ENCODE measurements at regions not wholly inside any gene's neighbourhood (a gene's known extent, or its start where the extent isn't known, plus 50 kb on each side); places are given as distances from the start of the nearest gene placed in this dataset.

DNA sequence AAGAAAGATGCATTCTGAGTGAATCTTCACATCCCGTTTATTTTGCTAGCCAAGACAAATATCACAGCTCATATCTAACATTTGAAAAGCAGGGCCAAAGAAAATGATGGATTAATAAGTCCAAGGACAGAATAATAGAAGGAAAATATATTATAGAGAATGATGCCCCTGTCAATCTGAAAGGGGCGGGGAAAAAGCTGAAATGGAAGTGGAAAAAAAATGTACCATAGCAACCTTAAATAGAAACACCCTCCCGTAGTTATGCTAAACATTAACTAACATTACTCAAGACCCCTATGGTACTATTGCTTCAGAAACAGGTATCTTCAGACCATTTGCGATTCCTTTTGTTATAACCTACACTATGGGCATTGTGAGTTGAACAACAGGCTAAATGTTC, 67.7 kb upstream of the SMARCA2 start:
- DNase-seq (ENCODE audit: low spot score) = no peak
- H3K27ac Mint-ChIP-seq = no peak overlapping the region
- intact Hi-C loops (cut with micrococcal nuclease) = no loop called here
- no peak overlapping the region for H3K4me3 Mint-ChIP-seq
- no peaks in the 10 kb centered on the region for H3K9me3 Mint-ChIP-seq
- H3K4me1 Mint-ChIP-seq (ENCODE audit: low read depth) = no peaks in the 10 kb centered on the region
- peaks cover 2% of the 10 kb centered on the region for H3K27me3 Mint-ChIP-seq (ENCODE audit: insufficient read depth)
- no peaks in the 10 kb centered on the region for H3K36me3 Mint-ChIP-seq (ENCODE audit: low read depth)

DNA sequence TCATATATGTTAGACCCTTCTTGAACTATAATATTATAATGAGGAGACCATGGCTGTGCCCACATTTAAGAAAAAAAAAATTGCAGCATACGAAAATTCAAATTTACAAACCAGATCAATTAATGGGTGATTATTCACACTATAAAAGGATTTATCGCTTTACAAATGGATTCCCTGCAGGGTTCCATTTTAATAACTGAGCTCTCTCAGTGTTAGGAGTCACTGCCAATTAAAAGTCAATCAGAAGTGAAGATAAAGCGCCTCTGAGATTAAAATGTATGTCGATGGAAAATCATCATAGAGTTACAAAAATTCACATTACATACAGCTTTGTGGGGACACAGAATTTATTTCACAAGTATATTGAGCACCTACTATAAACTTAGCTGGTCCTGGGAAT, 66.6 kb upstream of the SMARCA2 start:
- DNase-seq (ENCODE audit: low spot score) = no peak
- H3K27ac Mint-ChIP-seq = no peak overlapping the region
- intact Hi-C loops (cut with micrococcal nuclease) = no loop called here
- no peak overlapping the region for H3K4me3 Mint-ChIP-seq
- H3K4me1 Mint-ChIP-seq (ENCODE audit: low read depth) = no peaks in the 10 kb centered on the region
- no peaks in the 10 kb centered on the region for H3K36me3 Mint-ChIP-seq (ENCODE audit: low read depth)
- H3K9me3 Mint-ChIP-seq = no peaks in the 10 kb centered on the region
- H3K27me3 Mint-ChIP-seq (ENCODE audit: insufficient read depth) = peaks cover 9% of the 10 kb centered on the region

DNA sequence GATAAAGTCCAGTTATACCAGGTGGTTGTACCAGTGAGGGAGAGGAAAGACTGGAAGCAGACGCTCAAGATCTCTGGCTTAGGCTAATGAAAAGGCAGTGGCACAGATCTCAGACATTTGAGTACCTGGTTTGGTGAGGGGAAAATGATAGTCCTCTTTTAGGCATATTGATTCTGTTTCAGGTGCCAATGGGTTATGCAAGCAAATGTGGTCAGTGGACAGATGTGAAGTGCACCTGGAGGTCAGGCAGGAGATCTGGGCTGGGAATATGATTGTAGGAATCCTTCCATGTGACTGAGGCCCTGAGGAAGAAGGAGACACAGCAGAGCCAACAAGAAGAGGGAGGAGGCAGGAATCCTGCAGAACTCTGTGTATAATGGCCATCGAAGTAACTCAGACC, 63.7 kb upstream of the SMARCA2 start:
- peaks cover 18% of the 10 kb centered on the region for H3K27me3 Mint-ChIP-seq (ENCODE audit: insufficient read depth)
- H3K4me3 Mint-ChIP-seq = no peak overlapping the region
- intact Hi-C loops (cut with micrococcal nuclease) = no loop called here
- no peak for DNase-seq (ENCODE audit: low spot score)
- no peaks in the 10 kb centered on the region for H3K36me3 Mint-ChIP-seq (ENCODE audit: low read depth)
- no peaks in the 10 kb centered on the region for H3K4me1 Mint-ChIP-seq (ENCODE audit: low read depth)
- H3K27ac Mint-ChIP-seq = no peak overlapping the region
- no peaks in the 10 kb centered on the region for H3K9me3 Mint-ChIP-seq

DNA sequence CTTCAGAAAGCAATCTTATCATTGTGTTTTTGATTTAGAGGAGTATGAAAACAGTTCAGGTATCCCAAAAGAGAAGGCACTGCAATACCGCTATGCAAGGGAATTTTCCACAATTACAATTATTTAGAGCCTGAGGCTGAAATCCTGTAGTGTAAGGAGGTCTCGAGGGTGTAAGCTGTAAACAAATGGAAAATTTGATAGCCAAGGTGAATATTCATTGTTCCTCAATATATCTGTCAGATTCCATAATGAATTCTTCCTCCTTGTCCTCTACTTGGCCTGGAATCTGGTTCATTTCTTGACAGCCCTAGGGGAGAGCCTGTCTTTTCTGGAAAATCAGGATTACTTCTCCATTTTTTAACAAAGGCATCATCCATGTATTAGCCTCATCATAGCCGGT, 63.1 kb upstream of the SMARCA2 start:
- peaks cover 18% of the 10 kb centered on the region for H3K27me3 Mint-ChIP-seq (ENCODE audit: insufficient read depth)
- H3K9me3 Mint-ChIP-seq = no peaks in the 10 kb centered on the region
- no peak for DNase-seq (ENCODE audit: low spot score)
- intact Hi-C loops (cut with micrococcal nuclease) = no loop called here
- no peaks in the 10 kb centered on the region for H3K36me3 Mint-ChIP-seq (ENCODE audit: low read depth)
- no peaks in the 10 kb centered on the region for H3K4me1 Mint-ChIP-seq (ENCODE audit: low read depth)
- no peak overlapping the region for H3K4me3 Mint-ChIP-seq
- H3K27ac Mint-ChIP-seq = no peak overlapping the region

DNA sequence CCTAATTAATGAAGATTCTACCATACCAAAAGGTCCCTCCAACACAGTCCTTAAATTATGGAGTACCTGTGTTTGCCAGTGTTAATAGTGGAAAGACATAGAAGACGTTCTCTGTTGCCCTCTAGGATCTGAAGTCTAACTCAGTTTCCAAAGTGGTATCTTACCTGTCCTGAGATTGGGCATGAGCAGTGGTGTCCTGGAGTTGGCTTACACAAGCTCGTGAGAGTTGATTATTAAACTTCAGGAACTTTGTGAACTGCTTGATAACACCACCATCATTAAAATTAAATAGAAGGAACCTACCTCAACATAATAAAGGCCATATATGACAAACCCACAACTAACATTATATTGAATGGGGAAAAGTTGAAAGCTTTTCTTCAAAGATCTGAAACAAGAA, 60.9 kb upstream of the SMARCA2 start:
- Mint-ChIP-seq H3K36me3 (ENCODE audit: low read depth) (no peaks in the 10 kb centered on the region), H3K27me3 (ENCODE audit: insufficient read depth) (peaks cover 18% of the 10 kb centered on the region), H3K27ac (no peak overlapping the region), H3K4me3 (no peak overlapping the region), H3K4me1 (ENCODE audit: low read depth) (no peaks in the 10 kb centered on the region), H3K9me3 (no peaks in the 10 kb centered on the region)
- no peak for DNase-seq (ENCODE audit: low spot score)
- intact Hi-C loops (cut with micrococcal nuclease) = no loop called here

DNA sequence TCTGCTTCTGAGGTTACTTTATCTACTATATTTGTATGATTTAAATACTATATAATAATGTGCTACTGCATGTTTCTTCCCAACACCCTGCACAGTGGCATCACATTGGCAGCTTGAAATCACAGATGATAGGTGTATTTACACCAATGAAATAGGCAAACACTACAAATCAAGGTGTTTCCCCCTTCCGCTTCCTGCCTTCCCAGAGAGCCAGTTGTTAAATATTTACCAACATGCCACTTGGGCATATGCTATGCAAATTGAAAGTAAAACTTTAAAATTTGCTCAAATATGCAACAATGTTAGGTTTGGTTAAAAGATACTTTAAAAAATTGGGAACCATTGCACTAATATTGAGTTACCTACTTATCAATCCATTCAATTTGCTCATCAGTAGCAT, 58.2 kb upstream of the SMARCA2 start:
- peaks cover 21% of the 10 kb centered on the region for H3K27me3 Mint-ChIP-seq (ENCODE audit: insufficient read depth)
- no peaks in the 10 kb centered on the region for H3K9me3 Mint-ChIP-seq
- no peaks in the 10 kb centered on the region for H3K4me1 Mint-ChIP-seq (ENCODE audit: low read depth)
- DNase-seq (ENCODE audit: low spot score) = no peak
- intact Hi-C loops (cut with micrococcal nuclease) = no loop called here
- H3K36me3 Mint-ChIP-seq (ENCODE audit: low read depth) = no peaks in the 10 kb centered on the region
- H3K27ac Mint-ChIP-seq = no peak overlapping the region
- H3K4me3 Mint-ChIP-seq = no peak overlapping the region

DNA sequence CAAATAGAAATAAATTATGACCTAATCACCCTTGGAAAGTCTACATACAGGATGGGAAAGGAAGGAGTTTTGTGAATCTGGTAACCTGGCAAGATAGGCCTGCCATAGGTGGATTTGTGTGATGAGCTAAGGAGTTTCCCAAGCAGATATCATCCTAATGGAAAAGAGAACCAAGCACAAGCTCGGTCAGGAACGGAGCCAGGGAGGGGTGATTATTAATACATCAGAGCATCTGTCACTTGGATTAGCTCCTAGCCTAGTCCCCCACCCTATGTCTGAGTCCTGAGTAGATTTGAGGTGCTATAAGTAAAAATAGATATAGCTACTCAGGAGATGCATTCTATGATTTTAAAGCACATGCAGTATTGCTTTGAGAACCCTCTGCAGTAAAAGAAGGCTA, 57.3 kb upstream of the SMARCA2 start:
- no peaks in the 10 kb centered on the region for H3K9me3 Mint-ChIP-seq
- H3K27ac Mint-ChIP-seq = no peak overlapping the region
- peaks cover 21% of the 10 kb centered on the region for H3K27me3 Mint-ChIP-seq (ENCODE audit: insufficient read depth)
- intact Hi-C loops (cut with micrococcal nuclease) = no loop called here
- no peaks in the 10 kb centered on the region for H3K36me3 Mint-ChIP-seq (ENCODE audit: low read depth)
- H3K4me3 Mint-ChIP-seq = no peak overlapping the region
- no peaks in the 10 kb centered on the region for H3K4me1 Mint-ChIP-seq (ENCODE audit: low read depth)
- DNase-seq (ENCODE audit: low spot score) = no peak

DNA sequence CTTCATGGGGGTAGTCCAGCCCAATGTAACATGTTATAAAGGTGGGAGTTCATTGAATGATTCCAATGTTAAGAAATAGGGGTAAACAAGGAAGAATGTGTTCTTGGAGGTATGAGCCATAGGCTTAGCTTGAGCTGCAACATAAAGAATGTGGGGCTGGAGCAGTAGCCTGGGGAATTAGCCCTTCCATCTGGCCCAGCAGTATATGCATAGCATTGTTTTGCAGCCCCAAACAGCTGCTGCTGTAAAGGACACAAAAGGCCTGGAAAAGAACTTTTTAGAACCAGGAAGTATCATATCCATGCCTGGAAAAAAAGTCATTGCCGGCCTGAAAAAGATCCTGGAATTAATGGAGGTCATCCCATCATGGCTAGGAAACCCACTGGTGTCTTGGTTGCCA, 55.8 kb upstream of the SMARCA2 start:
- intact Hi-C loops (cut with micrococcal nuclease) = no loop called here
- Mint-ChIP-seq H3K4me1 (ENCODE audit: low read depth) (no peaks in the 10 kb centered on the region), H3K27ac (no peak overlapping the region), H3K4me3 (no peak overlapping the region), H3K36me3 (ENCODE audit: low read depth) (no peaks in the 10 kb centered on the region), H3K27me3 (ENCODE audit: insufficient read depth) (peaks cover 23% of the 10 kb centered on the region), H3K9me3 (no peaks in the 10 kb centered on the region)
- DNase-seq (ENCODE audit: low spot score) = no peak

DNA sequence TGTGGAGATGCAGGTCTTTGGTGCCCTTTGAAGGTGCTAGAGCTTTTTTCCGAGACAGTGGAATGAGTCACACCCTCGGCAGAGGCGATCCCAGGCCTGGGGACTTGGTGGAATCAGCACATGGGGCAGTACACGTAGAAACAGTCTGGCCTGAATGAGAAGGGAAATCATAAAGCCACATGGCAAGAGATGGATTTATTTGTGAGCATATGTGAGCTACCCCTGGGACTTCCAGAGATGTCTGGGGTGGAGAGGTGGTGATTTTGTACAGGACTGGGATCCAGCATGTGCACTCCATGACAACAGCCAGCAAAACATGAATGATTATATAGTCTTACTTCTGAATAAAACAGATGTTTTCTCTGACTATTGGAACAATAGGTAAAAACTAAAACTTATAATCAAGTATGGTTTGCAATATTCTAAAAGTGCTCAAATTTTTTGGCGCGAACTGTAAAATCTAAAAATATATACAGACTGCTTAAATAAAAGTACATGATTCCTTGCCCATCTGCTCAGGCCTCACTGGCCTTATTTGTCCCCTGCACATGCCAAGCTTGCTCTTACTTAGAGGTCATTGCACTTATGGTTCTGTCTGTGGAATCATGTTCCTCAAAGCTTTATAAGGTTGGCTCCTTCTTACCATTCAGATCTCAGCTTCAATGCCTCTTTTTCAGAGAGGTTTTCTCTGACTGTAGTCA, 54.7 kb upstream of the SMARCA2 start:
- intact Hi-C loops (cut with micrococcal nuclease) = no loop called here
- Mint-ChIP-seq H3K27ac (no peak overlapping the region), H3K4me3 (no peak overlapping the region), H3K9me3 (no peaks in the 10 kb centered on the region), H3K36me3 (ENCODE audit: low read depth) (no peaks in the 10 kb centered on the region), H3K4me1 (ENCODE audit: low read depth) (no peaks in the 10 kb centered on the region), H3K27me3 (ENCODE audit: insufficient read depth) (peaks cover 19% of the 10 kb centered on the region)
- no peak for DNase-seq (ENCODE audit: low spot score)

DNA sequence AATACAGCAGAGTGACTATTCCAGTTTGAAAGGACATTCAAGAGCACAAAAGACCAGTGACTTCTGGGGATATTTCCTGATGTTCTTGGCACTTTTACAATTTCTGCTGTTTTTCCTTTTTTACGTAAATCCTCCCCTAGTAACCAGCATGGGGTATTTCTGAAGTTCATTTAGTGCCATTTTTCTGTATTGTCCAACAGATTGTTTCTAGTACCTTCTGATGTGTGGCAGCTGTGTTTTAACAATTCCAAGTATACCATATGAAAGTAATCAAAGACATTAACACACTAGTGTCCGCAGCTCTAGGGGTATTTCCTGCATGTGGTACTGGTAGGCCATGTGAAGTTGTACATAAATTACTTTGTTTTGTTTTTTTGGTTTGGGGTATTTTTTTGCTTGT, 53.0 kb upstream of the SMARCA2 start:
- Mint-ChIP-seq H3K4me1 (ENCODE audit: low read depth) (no peaks in the 10 kb centered on the region), H3K4me3 (no peak overlapping the region), H3K27me3 (ENCODE audit: insufficient read depth) (peaks cover 16% of the 10 kb centered on the region), H3K27ac (no peak overlapping the region), H3K9me3 (no peaks in the 10 kb centered on the region), H3K36me3 (ENCODE audit: low read depth) (no peaks in the 10 kb centered on the region)
- DNase-seq (ENCODE audit: low spot score) = no peak
- intact Hi-C loops (cut with micrococcal nuclease) = no loop called here

DNA sequence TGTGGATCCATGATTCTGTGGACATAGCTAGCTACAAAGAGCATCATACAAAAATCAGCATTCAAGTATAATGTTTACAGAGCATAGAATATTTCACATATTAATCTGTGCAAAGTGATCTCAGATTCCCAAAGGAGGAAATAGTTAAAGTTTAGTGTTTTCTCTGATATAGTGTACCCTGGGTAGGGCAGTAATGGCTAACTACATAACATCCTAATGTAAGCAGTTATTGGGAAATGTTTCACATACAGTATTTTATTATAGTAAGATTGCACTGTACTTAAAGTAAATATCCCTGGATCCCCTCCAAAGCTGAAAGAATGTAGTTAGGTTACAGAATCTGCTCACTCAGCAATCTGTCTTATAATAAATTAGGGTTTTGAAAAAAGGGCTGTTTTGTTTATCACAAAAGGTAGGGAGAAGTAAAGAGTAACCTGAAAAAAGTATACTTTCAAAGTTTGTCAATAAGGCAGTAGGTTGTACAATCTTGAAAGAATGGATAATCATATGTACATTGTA, 52.5 kb upstream of the SMARCA2 start:
- intact Hi-C loops (cut with micrococcal nuclease) = no loop called here
- Mint-ChIP-seq H3K4me1 (ENCODE audit: low read depth) (no peaks in the 10 kb centered on the region), H3K36me3 (ENCODE audit: low read depth) (no peaks in the 10 kb centered on the region)

DNA sequence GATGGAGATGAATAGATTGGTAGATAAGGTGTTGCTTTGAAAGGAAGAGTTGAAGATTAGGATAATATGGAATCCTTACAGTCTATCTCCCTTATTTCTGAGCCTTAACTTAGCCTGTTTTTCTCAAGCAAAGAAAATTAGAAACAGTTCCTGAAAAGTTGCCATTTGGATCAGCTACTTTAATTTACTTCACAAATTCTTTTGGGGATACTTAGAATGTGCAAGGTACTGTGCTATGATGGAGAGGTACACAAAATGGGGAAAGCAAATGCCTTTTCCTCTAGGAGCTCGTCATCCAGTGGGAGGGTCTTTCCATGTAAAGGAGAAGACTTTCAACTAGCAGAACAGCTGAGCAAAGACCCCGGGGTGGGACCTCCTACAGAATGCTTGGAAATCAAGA, 51.1 kb upstream of the SMARCA2 start:
- Mint-ChIP-seq H3K9me3 (no peaks in the 10 kb centered on the region), H3K36me3 (ENCODE audit: low read depth) (no peaks in the 10 kb centered on the region), H3K4me1 (ENCODE audit: low read depth) (no peaks in the 10 kb centered on the region), H3K27me3 (ENCODE audit: insufficient read depth) (peaks cover 21% of the 10 kb centered on the region), H3K4me3 (no peak overlapping the region), H3K27ac (no peak overlapping the region)
- intact Hi-C loops (cut with micrococcal nuclease) = no loop called here
- no peak for DNase-seq (ENCODE audit: low spot score)

More for the DNA sequence above, 52.5 kb upstream of the SMARCA2 start:
- no peak overlapping the region for H3K27ac Mint-ChIP-seq
- no peak overlapping the region for H3K4me3 Mint-ChIP-seq
- DNase-seq (ENCODE audit: low spot score) = no peak
- no peaks in the 10 kb centered on the region for H3K9me3 Mint-ChIP-seq
- H3K27me3 Mint-ChIP-seq (ENCODE audit: insufficient read depth) = peaks cover 16% of the 10 kb centered on the region

Measured in activated T-helper 1 cell treated with anti-CD3 and anti-CD28 coated beads, Interleukin-12 subunit alpha, Interleukin-12 subunit beta, Interleukin-2, Interleukin-4 antibody, amounts not matched to agents 30 ng/mL and 10 ng/mL and 1 ng/mL, durations not matched to agents 14 hours and 24 hours and 36 hours (primary cell).